ELR (cell line): ENCODE measurements at regions not wholly inside any gene's neighbourhood (a gene's known extent, or its start where the extent isn't known, plus 50 kb on each side); places are given as distances from the start of the nearest gene placed in this dataset.

Experiments
- DNase-seq: peaks from one replicate; pipeline ENCODE4 v3.0.0-alpha.2; 2015; ENCODE audit warnings: low read depth

GRCh38 chr7:155885167-155886155 is 73.2 kb upstream of the SHH start:
- DNase-seq, result peak; percentile 42

- no peak for DNase-seq
Measured at GRCh38 chr7:155884225-155885166, 72.2 kb upstream of the SHH start.

- no peak for DNase-seq
Measured at GRCh38 chr7:155883491-155884224, 71.4 kb upstream of the SHH start.

GRCh38 chr7:155882596-155882995 is 70.3 kb upstream of the SHH start:
- DNase-seq, result peak; percentile 29

GRCh38 chr7:155881471-155882350 is 69.4 kb upstream of the SHH start:
- no peak for DNase-seq

GRCh38 chr7:155880721-155881120 is 68.5 kb upstream of the SHH start:
- DNase-seq, result no peak

GRCh38 chr7:155879592-155879991 is 67.3 kb upstream of the SHH start:
- no peak for DNase-seq

GRCh38 chr7:155878674-155879073 is 66.4 kb upstream of the SHH start:
- DNase-seq, result no peak

GRCh38 chr7:155878250-155878649 is 66.0 kb upstream of the SHH start:
- no peak for DNase-seq

GRCh38 chr7:155877167-155877566 is 64.9 kb upstream of the SHH start:
- no peak for DNase-seq

GRCh38 chr7:155874411-155874810 is 62.1 kb upstream of the SHH start:
- no peak for DNase-seq

- DNase-seq, result no peak
Measured at GRCh38 chr7:155874010-155874409, 61.7 kb upstream of the SHH start.

GRCh38 chr7:155872678-155873369 is 60.6 kb upstream of the SHH start:
- DNase-seq, result no peak

- no peak for DNase-seq
Measured at GRCh38 chr7:155871211-155871610, 58.9 kb upstream of the SHH start.

GRCh38 chr7:155870334-155871180 is 58.3 kb upstream of the SHH start:
- no peak for DNase-seq

GRCh38 chr7:155869784-155870076 is 57.5 kb upstream of the SHH start:
- no peak for DNase-seq

GRCh38 chr7:155868955-155869783 is 56.9 kb upstream of the SHH start:
- no peak for DNase-seq

- no peak for DNase-seq
Measured at GRCh38 chr7:155867734-155868400, 55.6 kb upstream of the SHH start.
